K562 (cell line): ENCODE measurements at regions not wholly inside any gene's neighbourhood (a gene's known extent, or its start where the extent isn't known, plus 50 kb on each side); places are given as distances from the start of the nearest gene placed in this dataset.

Experiments used
- ATAC-seq: fragments of 200-7000 bp; cut with Tn5 transposase; 3 replicates; pipeline ENCODE4 v1.9.1; 2020; ENCODE audit warnings: moderate library complexity
- BruUV-seq: library from RNA; stranded (reverse); fragments of 400-500 nt; replicated peaks from 2 replicates; lab custom pipeline; 2021; lab: Mats Ljungman, UMichigan
- CTCF ChIA-PET: fragments of 300-600 bp; formaldehyde crosslinking; extraction: SDS; loops from one replicate; lab custom pipeline; 2021; ENCODE audit warnings: low intra/inter-chr PET ratio; lab: Yijun Ruan, JAX
- POLR2A ChIA-PET: fragments of 300-600, 350-650 bp; sonication (Branson Sonifier 250); formaldehyde crosslinking; extraction: SDS; loops from one replicate; lab custom pipeline; 2021; ENCODE audit warnings: antibody characterized with exemption, inconsistent platforms; lab: Yijun Ruan, JAX
- DNase-seq, 4 experiments: peaks; one replicate each; pipeline versions ENCODE4 v3.0.0 to v3.0.0-alpha.2; 2011 to 2018; ENCODE audit warnings: low spot score in 3 of 4, mixed read lengths in 3 of 4; ENCODE audit errors: extremely low read depth in 1 of 4
- FAIRE-seq: peaks from 2 replicates; lab custom pipeline; 2011; peaks lifted over from hg19 to GRCh38; lab: Jason Lieb, UNC
- H2AFZ ChIP-seq: 2 replicates; pipeline ENCODE4 v1.6.0; 2011; ENCODE audit warnings: low read depth, low read length, control low read depth, inconsistent platforms
- H3K27ac ChIP-seq: fragments of 200-600 bp; 3 replicates; pipeline ENCODE4 v1.8.0; 2011; ENCODE audit warnings: low read depth, mild to moderate bottlenecking, control low read depth, inconsistent platforms, low read length, moderate library complexity, mixed read lengths; ENCODE audit errors: extremely low read depth
- H3K27me3 ChIP-seq, 2 experiments: fragments of 300-600 bp in 1 of 2; 2 replicates in 1 of 2; 3 replicates in 1 of 2; pipeline versions ENCODE4 v1.6.0 to v1.8.0; 2011; ENCODE audit warnings: inconsistent platforms in 2 of 2, low read length in 2 of 2, mild to moderate bottlenecking in 1 of 2, mixed read lengths in 1 of 2, moderate library complexity in 1 of 2; ENCODE audit not compliant: control insufficient read depth in 2 of 2, insufficient read depth in 2 of 2
- H3K36me3 ChIP-seq: fragments of 300-600 bp; 3 replicates; pipeline ENCODE4 v1.8.0; 2011; ENCODE audit warnings: mild to moderate bottlenecking, low read length, inconsistent platforms; ENCODE audit not compliant: control insufficient read depth, insufficient read depth
- H3K4me1 ChIP-seq, 2 experiments: fragments of 200-600 bp in 1 of 2; replicated peaks in 1 of 2; 2 replicates in 1 of 2; 3 replicates in 1 of 2; pipeline versions ENCODE4 v1.5.1 to v1.8.0; 2011; ENCODE audit warnings: inconsistent platforms in 2 of 2, low read length in 2 of 2, mild to moderate bottlenecking in 1 of 2, mixed read lengths in 1 of 2, moderate library complexity in 1 of 2; ENCODE audit not compliant: control insufficient read depth in 2 of 2, insufficient read depth in 2 of 2
- H3K4me2 ChIP-seq: 2 replicates; pipeline ENCODE4 v1.6.1; 2011; ENCODE audit warnings: low read length, control low read depth, inconsistent platforms, mixed read lengths; ENCODE audit not compliant: insufficient read depth
- H3K4me3 ChIP-seq: fragments of 200-600 bp; sonication (generic), shearing (Covaris generic); 2 replicates; pipeline ENCODE4 v1.5.1; 2016; ENCODE audit warnings: control low read depth, inconsistent platforms
- H3K79me2 ChIP-seq: fragments of 200-600 bp; 3 replicates; pipeline ENCODE4 v1.8.0; 2011; ENCODE audit warnings: low read length, inconsistent platforms; ENCODE audit not compliant: control insufficient read depth, insufficient read depth
- H3K9ac ChIP-seq, 2 experiments: 2 replicates each; pipeline versions ENCODE4 v1.6.0 to v1.6.1; 2011; ENCODE audit warnings: low read depth in 2 of 2, low read length in 2 of 2, control low read depth in 1 of 2, inconsistent platforms in 1 of 2, mild to moderate bottlenecking in 1 of 2, mixed read lengths in 1 of 2; ENCODE audit not compliant: insufficient read depth in 1 of 2
- H3K9me1 ChIP-seq: one replicate; pipeline ENCODE4 v1.6.0; 2011; ENCODE audit warnings: inconsistent platforms, mild to moderate bottlenecking, low read length, moderate library complexity; ENCODE audit not compliant: control insufficient read depth, insufficient read depth
- H3K9me3 ChIP-seq: replicated peaks from 2 replicates; pipeline ENCODE4 v1.5.1; 2011; ENCODE audit warnings: low read depth, low read length, inconsistent platforms; ENCODE audit not compliant: control insufficient read depth, insufficient read depth
- H4K20me1 ChIP-seq: replicated peaks from 2 replicates; pipeline ENCODE4 v1.6.1; 2011; ENCODE audit warnings: low read length, inconsistent platforms, mixed read lengths; ENCODE audit not compliant: control insufficient read depth, insufficient read depth
- ADNP ChIP-seq: fragments of 200-800 bp; sonication (Bioruptor generic); IDR thresholded peaks from 2 replicates; pipeline ENCODE4 v1.6.1; 2016; ENCODE audit warnings: missing genetic modification characterization, missing compliant biosample characterization
- ATF6 ChIP-seq: sonication (generic); formaldehyde crosslinking; IDR thresholded peaks from 2 replicates; pipeline ENCODE4 v1.4.0; 2020; ENCODE audit warnings: mild to moderate bottlenecking, missing genetic modification reagents
- BCOR ChIP-seq: fragments of 450-650 bp; IDR thresholded peaks from 2 replicates; pipeline ENCODE4 v1.6.1; 2016
- KDM1A ChIP-seq, 2 experiments: fragments of 450-650 bp; IDR thresholded peaks; 2 replicates each; pipeline ENCODE4 v1.6.1; 2016; ENCODE audit warnings: mild to moderate bottlenecking in 2 of 2
- RAD21 ChIP-seq, 2 experiments: fragments of 250-450 bp in 1 of 2; fragments of 450-650 bp in 1 of 2; sonication (Bioruptor Pico) in 1 of 2; formaldehyde crosslinking in 1 of 2; IDR thresholded peaks in 1 of 2; conservative IDR thresholded peaks in 1 of 2; 2 replicates each; pipeline versions ENCODE4 v1.4.0 to v1.8.0; 2020 to 2022; ENCODE audit warnings: mild to moderate bottlenecking in 2 of 2, moderate library complexity in 1 of 2
- REST ChIP-seq, 2 experiments: fragments of 450-650 bp; formaldehyde crosslinking in 1 of 2; IDR thresholded peaks; 2 replicates each; pipeline versions ENCODE4 v1.4.0 to v1.6.1; 2014 to 2020; ENCODE audit warnings: mild to moderate bottlenecking in 2 of 2, borderline replicate concordance in 1 of 2, low read depth in 1 of 2
- ZNF589 ChIP-seq: fragments of 200-800 bp; sonication (Bioruptor generic); IDR thresholded peaks from 2 replicates; pipeline ENCODE4 v1.6.1; 2016; ENCODE audit warnings: low read depth, missing genetic modification characterization, missing compliant biosample characterization
- WGBS: fragments of 100-300 bp; shearing (Covaris generic); methylation state at CpG from one replicate; pipeline ENCODE4 v1.1.6; 2016; ENCODE audit warnings: low coverage, mixed read lengths; ENCODE audit not compliant: insufficient coverage; ENCODE audit errors: missing lambda C conversion rate; 5-methylcytosine and 5-hydroxymethylcytosine counted together
- in situ Hi-C: fragments of 300-500 bp; cut with MboI; formaldehyde crosslinking; loops from 4 replicates; pipeline ENCODE4 v1.15.0; 2018; ENCODE audit warnings: inconsistent platforms, mixed read lengths
- intact Hi-C: fragments of 100-400 bp; cut with micrococcal nuclease; formaldehyde crosslinking; loops from 2 replicates; pipeline ENCODE4 v1.14.2; 2022
- TF ChIP-seq, protein P1 (sequence below), 2 experiments: fragments of 450-650 bp; conservative IDR thresholded peaks; 2 replicates each; pipeline ENCODE4 v1.6.1; 2017; ENCODE audit warnings: mild to moderate bottlenecking in 2 of 2, moderate library complexity in 2 of 2

DNA sequence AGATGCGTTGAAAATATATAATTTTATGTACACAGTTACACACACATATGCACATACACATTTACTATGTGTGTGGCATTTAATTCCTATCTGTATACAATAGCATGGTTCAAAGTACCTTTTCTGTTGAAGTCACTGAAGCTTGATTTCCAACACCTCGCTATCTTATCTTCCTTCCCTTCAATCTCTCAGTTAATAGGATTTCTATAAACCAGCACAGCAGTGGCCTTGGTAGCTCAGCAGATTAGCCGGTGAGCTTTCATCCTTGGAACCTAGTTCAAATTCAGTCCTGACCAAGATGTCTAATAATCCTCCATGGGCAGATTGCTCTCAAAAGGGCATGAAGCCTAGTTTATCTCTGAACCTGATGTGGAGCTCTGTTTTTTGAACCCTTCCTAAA is 2389.5 kb downstream of the MAT2B start:
- no peak for FAIRE-seq
- no peak overlapping the region for H3K4me2 ChIP-seq
- H3K9me3 ChIP-seq = no peaks in the 10 kb centered on the region
- H3K4me3 ChIP-seq = no peak overlapping the region
- no peaks in the 10 kb centered on the region for H3K27me3 ChIP-seq
- H3K9ac ChIP-seq = no peak overlapping the region
- H3K79me2 ChIP-seq = no peaks in the 10 kb centered on the region
- no peak for DNase-seq
- in situ Hi-C loops = no loop called here
- no peaks in the 10 kb centered on the region for H3K36me3 ChIP-seq
- H3K9me1 ChIP-seq = no peaks in the 10 kb centered on the region
- BruUV-seq = no TSS peak
- ChIA-PET POLR2A (no interaction called here), CTCF (no interaction called here)
- ATAC-seq = no peak
- 0% methylated on average over 3 of the region's 3 CpGs for WGBS
- no peaks in the 10 kb centered on the region for H3K4me1 ChIP-seq
- H4K20me1 ChIP-seq = no peaks in the 10 kb centered on the region
- no peak overlapping the region for H2AFZ ChIP-seq
- intact Hi-C loops = no loop called here
- no peak overlapping the region for H3K27ac ChIP-seq
- TF ChIP-seq, protein P1, sequence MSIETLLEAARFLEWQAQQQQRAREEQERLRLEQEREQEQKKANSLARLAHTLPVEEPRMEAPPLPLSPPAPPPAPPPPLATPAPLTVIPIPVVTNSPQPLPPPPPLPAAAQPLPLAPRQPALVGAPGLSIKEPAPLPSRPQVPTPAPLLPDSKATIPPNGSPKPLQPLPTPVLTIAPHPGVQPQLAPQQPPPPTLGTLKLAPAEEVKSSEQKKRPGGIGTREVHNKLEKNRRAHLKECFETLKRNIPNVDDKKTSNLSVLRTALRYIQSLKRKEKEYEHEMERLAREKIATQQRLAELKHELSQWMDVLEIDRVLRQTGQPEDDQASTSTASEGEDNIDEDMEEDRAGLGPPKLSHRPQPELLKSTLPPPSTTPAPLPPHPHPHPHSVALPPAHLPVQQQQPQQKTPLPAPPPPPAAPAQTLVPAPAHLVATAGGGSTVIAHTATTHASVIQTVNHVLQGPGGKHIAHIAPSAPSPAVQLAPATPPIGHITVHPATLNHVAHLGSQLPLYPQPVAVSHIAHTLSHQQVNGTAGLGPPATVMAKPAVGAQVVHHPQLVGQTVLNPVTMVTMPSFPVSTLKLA (conservative IDR thresholded peaks at IDR 0.05) = no peak
- TF ChIP-seq ADNP (tag) (no peak), ZNF589 (CRISPR knock-in tag) (no peak), BCOR (no peak), RAD21 (CRISPR knock-in tag; conservative IDR thresholded peaks at IDR 0.05 in 1 of 2, IDR thresholded peaks at IDR 0.05 in 1 of 2) (no peak), REST (IDR thresholded peaks at IDR 0.05; ENCODE audit: borderline replicate concordance) (no peak), REST (CRISPR knock-in tag; IDR thresholded peaks at IDR 0.05; ENCODE audit: low read depth) (no peak), ATF6 (CRISPR knock-in tag) (no peak), KDM1A (IDR thresholded peaks at IDR 0.05) (no peak)
